Loucy (cell line): ENCODE measurements at regions not wholly inside any gene's neighbourhood (a gene's known extent, or its start where the extent isn't known, plus 50 kb on each side); places are given as distances from the start of the nearest gene placed in this dataset.

Source experiments
- H2AFZ ChIP-seq: fragments of 200-600 bp; sonication (generic); 2 replicates; pipeline ENCODE4 v1.6.0; 2016; ENCODE audit warnings: antibody characterized with exemption, mild to moderate bottlenecking, low read length, moderate library complexity
- H3F3A ChIP-seq: fragments of 200-600 bp; 2 replicates; pipeline ENCODE4 v1.6.0; 2016; ENCODE audit warnings: antibody characterized with exemption, low read depth, mild to moderate bottlenecking
- H3K27me3 ChIP-seq: fragments of 200-600 bp; sonication (generic); 2 replicates; pipeline ENCODE4 v1.6.1; 2014; ENCODE audit warnings: low read length, mild to moderate bottlenecking; ENCODE audit not compliant: insufficient read depth, poor library complexity, severe bottlenecking
- H3K36me3 ChIP-seq: fragments of 200-600 bp; sonication (generic); 2 replicates; pipeline ENCODE4 v1.6.1; 2016; ENCODE audit warnings: low read length; ENCODE audit not compliant: insufficient read depth
- H3K4me1 ChIP-seq: fragments of 200-600 bp; sonication (generic); 2 replicates; pipeline ENCODE4 v1.5.1; 2014; ENCODE audit warnings: low read length, mild to moderate bottlenecking; ENCODE audit not compliant: insufficient read depth, poor library complexity, severe bottlenecking
- H3K4me2 ChIP-seq: fragments of 200-600 bp; sonication (generic); 2 replicates; pipeline ENCODE4 v1.6.0; 2014; ENCODE audit warnings: antibody characterized with exemption, low read length, low read depth, mild to moderate bottlenecking; ENCODE audit not compliant: poor library complexity, severe bottlenecking
- H3K4me3 ChIP-seq: fragments of 200-600 bp; sonication (generic); 2 replicates; pipeline ENCODE4 v1.5.1; 2014; ENCODE audit warnings: low read length, mild to moderate bottlenecking, mixed read lengths; ENCODE audit not compliant: poor library complexity, severe bottlenecking
- H3K79me2 ChIP-seq: fragments of 200-600 bp; sonication (generic); 2 replicates; pipeline ENCODE4 v1.6.1; 2014; ENCODE audit warnings: low read length; ENCODE audit not compliant: insufficient read depth
- H3K9ac ChIP-seq: fragments of 200-600 bp; sonication (generic); 2 replicates; pipeline ENCODE4 v1.6.0; 2014; ENCODE audit warnings: mild to moderate bottlenecking, low read depth, low read length, moderate library complexity; ENCODE audit not compliant: poor library complexity, severe bottlenecking
- H3K9me2 ChIP-seq: fragments of 200-600 bp; sonication (generic); replicated peaks from 2 replicates; pipeline ENCODE4 v1.6.1; 2016; ENCODE audit warnings: low read depth, low read length, mixed read lengths
- H3K9me3 ChIP-seq: fragments of 200-600 bp; sonication (generic); 2 replicates; pipeline ENCODE4 v1.6.1; 2014; ENCODE audit warnings: mild to moderate bottlenecking, antibody characterized with exemption, low read length, low read depth; ENCODE audit not compliant: insufficient read depth
- H4K20me1 ChIP-seq: fragments of 200-600 bp; sonication (generic); 2 replicates; pipeline ENCODE4 v1.6.0; 2014; ENCODE audit warnings: antibody characterized with exemption, low read length, mild to moderate bottlenecking; ENCODE audit not compliant: insufficient read depth, poor library complexity, severe bottlenecking
- CTCF ChIP-seq: fragments of 200-600 bp; sonication (generic); conservative IDR thresholded peaks from 2 replicates; pipeline ENCODE4 v1.5.1; 2014; ENCODE audit warnings: mild to moderate bottlenecking, antibody characterized with exemption, low read length
- EZH2phosphoT487 ChIP-seq: fragments of 200-600 bp; IDR thresholded peaks from 2 replicates; pipeline ENCODE4 v1.6.1; 2018; ENCODE audit warnings: antibody characterized with exemption, mild to moderate bottlenecking, moderate library complexity, borderline replicate concordance

- Histone ChIP-seq H3K9ac (no peak overlapping the region), H3K36me3 (no peaks in the 10 kb centered on the region), H3K79me2 (no peaks in the 10 kb centered on the region), H3K9me3 (no peaks in the 10 kb centered on the region), H3K4me1 (no peaks in the 10 kb centered on the region), H2AFZ (no peak overlapping the region), H3F3A (no peaks in the 10 kb centered on the region), H3K27me3 (no peaks in the 10 kb centered on the region), H4K20me1 (no peaks in the 10 kb centered on the region), H3K9me2 (no peaks in the 10 kb centered on the region), H3K4me3 (no peak overlapping the region), H3K4me2 (no peak overlapping the region)
- TF ChIP-seq CTCF (no peak), EZH2phosphoT487 (no peak)
Observed at GRCh38 chr9:88937248-88937647, 54.0 kb upstream of the S1PR3 start.

- no peak overlapping the region for H3K4me3 ChIP-seq
- no peaks in the 10 kb centered on the region for H3K27me3 ChIP-seq
- no peaks in the 10 kb centered on the region for H3K9me3 ChIP-seq
- no peaks in the 10 kb centered on the region for H3K36me3 ChIP-seq
- H3K4me1 ChIP-seq = no peaks in the 10 kb centered on the region
- no peaks in the 10 kb centered on the region for H4K20me1 ChIP-seq
- no peak overlapping the region for H3K9ac ChIP-seq
- no peak overlapping the region for H2AFZ ChIP-seq
- H3F3A ChIP-seq = no peaks in the 10 kb centered on the region
- TF ChIP-seq EZH2phosphoT487 (no peak), CTCF (no peak)
- no peak overlapping the region for H3K4me2 ChIP-seq
- H3K9me2 ChIP-seq = no peaks in the 10 kb centered on the region
- H3K79me2 ChIP-seq = no peaks in the 10 kb centered on the region
Observed at GRCh38 chr9:88938189-88938588, 53.1 kb upstream of the S1PR3 start.
